Skeletal muscle satellite cell (primary cell): ENCODE measurements at regions not wholly inside any gene's neighbourhood (a gene's known extent, or its start where the extent isn't known, plus 50 kb on each side); places are given as distances from the start of the nearest gene placed in this dataset.

Experiments used
- H3K27me3 ChIP-seq: 2 replicates; pipeline ENCODE4 v1.7.0; 2013; ENCODE audit warnings: low read length; ENCODE audit not compliant: control insufficient read depth, insufficient read depth
- H3K36me3 ChIP-seq: 2 replicates; pipeline ENCODE4 v1.7.0; 2013; ENCODE audit warnings: mild to moderate bottlenecking, control low read depth, low read length; ENCODE audit not compliant: insufficient read depth
- H3K4me1 ChIP-seq: 2 replicates; pipeline ENCODE4 v1.7.0; 2013; ENCODE audit warnings: low read length; ENCODE audit not compliant: control insufficient read depth, insufficient read depth
- H3K4me2 ChIP-seq: 2 replicates; pipeline ENCODE4 v1.7.0; 2013; ENCODE audit warnings: mild to moderate bottlenecking, low read length
- H3K4me3 ChIP-seq: 2 replicates; pipeline ENCODE4 v1.7.0; 2013; ENCODE audit warnings: low read length
- H3K9ac ChIP-seq: 2 replicates; pipeline ENCODE4 v1.7.0; 2013; ENCODE audit warnings: mild to moderate bottlenecking, low read depth, low read length, moderate library complexity
- H3K9me3 ChIP-seq: replicated peaks from 2 replicates; pipeline ENCODE4 v1.7.0; 2013; ENCODE audit warnings: mild to moderate bottlenecking, control low read depth, low read length

- Histone ChIP-seq H3K9ac (no peak overlapping the region), H3K4me2 (no peak overlapping the region), H3K9me3 (no peaks in the 10 kb centered on the region), H3K36me3 (no peaks in the 10 kb centered on the region), H3K4me1 (no peaks in the 10 kb centered on the region), H3K27me3 (no peaks in the 10 kb centered on the region), H3K4me3 (no peak overlapping the region)
These were observed 150.1 kb downstream of the SNX10 start for GRCh38 chr7:26441611-26442277.

GRCh38 chr7:26443006-26443405 is 151.3 kb downstream of the SNX10 start:
- no peaks in the 10 kb centered on the region for H3K36me3 ChIP-seq
- no peak overlapping the region for H3K9ac ChIP-seq
- no peak overlapping the region for H3K4me2 ChIP-seq
- H3K27me3 ChIP-seq, result no peaks in the 10 kb centered on the region
- no peaks in the 10 kb centered on the region for H3K9me3 ChIP-seq
- H3K4me3 ChIP-seq, result no peak overlapping the region
- H3K4me1 ChIP-seq, result no peaks in the 10 kb centered on the region

GRCh38 chr7:26443751-26444150 is 152.1 kb downstream of the SNX10 start:
- Histone ChIP-seq H3K4me1 (no peaks in the 10 kb centered on the region), H3K36me3 (no peaks in the 10 kb centered on the region), H3K4me3 (no peak overlapping the region), H3K9me3 (no peaks in the 10 kb centered on the region), H3K9ac (no peak overlapping the region), H3K27me3 (no peaks in the 10 kb centered on the region), H3K4me2 (no peak overlapping the region)

- H3K4me3 ChIP-seq, result no peak overlapping the region
- H3K9ac ChIP-seq, result no peak overlapping the region
- no peaks in the 10 kb centered on the region for H3K36me3 ChIP-seq
- no peak overlapping the region for H3K4me2 ChIP-seq
- H3K9me3 ChIP-seq, result no peaks in the 10 kb centered on the region
- H3K4me1 ChIP-seq, result peaks cover 5% of the 10 kb centered on the region
- no peaks in the 10 kb centered on the region for H3K27me3 ChIP-seq
These were observed 152.9 kb downstream of the SNX10 start for GRCh38 chr7:26444555-26444954.

GRCh38 chr7:26447116-26447515 is 155.5 kb downstream of the SNX10 start:
- H3K27me3 ChIP-seq, result no peaks in the 10 kb centered on the region
- no peak overlapping the region for H3K4me2 ChIP-seq
- H3K4me1 ChIP-seq, result peaks cover 8% of the 10 kb centered on the region
- H3K9ac ChIP-seq, result no peak overlapping the region
- no peak overlapping the region for H3K4me3 ChIP-seq
- no peaks in the 10 kb centered on the region for H3K36me3 ChIP-seq
- H3K9me3 ChIP-seq, result no peaks in the 10 kb centered on the region

- Histone ChIP-seq H3K36me3 (no peaks in the 10 kb centered on the region), H3K9ac (peak overlapping the region; percentile 21), H3K4me3 (no peak overlapping the region), H3K4me1 (peaks cover 8% of the 10 kb centered on the region), H3K9me3 (no peaks in the 10 kb centered on the region), H3K27me3 (no peaks in the 10 kb centered on the region), H3K4me2 (peak overlapping the region; percentile 44)
These were observed 157.8 kb downstream of the SNX10 start for GRCh38 chr7:26449175-26450165.

- H3K9me3 ChIP-seq, result no peaks in the 10 kb centered on the region
- no peak overlapping the region for H3K4me2 ChIP-seq
- no peaks in the 10 kb centered on the region for H3K36me3 ChIP-seq
- peaks cover 8% of the 10 kb centered on the region for H3K4me1 ChIP-seq
- H3K27me3 ChIP-seq, result no peaks in the 10 kb centered on the region
- H3K4me3 ChIP-seq, result no peak overlapping the region
- no peak overlapping the region for H3K9ac ChIP-seq
These were observed 160.3 kb downstream of the SNX10 start for GRCh38 chr7:26451997-26452396.

- H3K36me3 ChIP-seq, result no peaks in the 10 kb centered on the region
These were observed 162.5 kb downstream of the SNX10 start for GRCh38 chr7:26454180-26454579.

GRCh38 chr7:26457696-26458327 is 166.2 kb downstream of the SNX10 start:
- Histone ChIP-seq H3K4me1 (no peaks in the 10 kb centered on the region), H3K9me3 (no peaks in the 10 kb centered on the region), H3K36me3 (no peaks in the 10 kb centered on the region), H3K4me2 (no peak overlapping the region), H3K27me3 (no peaks in the 10 kb centered on the region), H3K9ac (no peak overlapping the region), H3K4me3 (no peak overlapping the region)

More at GRCh38 chr7:26454180-26454579, 162.5 kb downstream of the SNX10 start:
- H3K9me3 ChIP-seq, result no peaks in the 10 kb centered on the region
- no peaks in the 10 kb centered on the region for H3K27me3 ChIP-seq
- H3K4me1 ChIP-seq, result peaks cover 6% of the 10 kb centered on the region
- no peak overlapping the region for H3K4me3 ChIP-seq
- H3K4me2 ChIP-seq, result no peak overlapping the region
- H3K9ac ChIP-seq, result no peak overlapping the region

GRCh38 chr7:26458466-26459145 is 166.9 kb downstream of the SNX10 start:
- Histone ChIP-seq H3K36me3 (no peaks in the 10 kb centered on the region), H3K4me1 (no peaks in the 10 kb centered on the region), H3K4me2 (no peak overlapping the region), H3K27me3 (no peaks in the 10 kb centered on the region), H3K9me3 (no peaks in the 10 kb centered on the region), H3K9ac (no peak overlapping the region), H3K4me3 (no peak overlapping the region)
